ENCODE measurements at regions not wholly inside any gene's neighbourhood (a gene's known extent, or its start where the extent isn't known, plus 50 kb on each side); places are given as distances from the start of the nearest gene placed in this dataset.
"Not testable (repeated sequence)": the region's sequence is repeated elsewhere in the genome, so short reads cannot be mapped to it uniquely, and the experiment has no call there.

DNA sequence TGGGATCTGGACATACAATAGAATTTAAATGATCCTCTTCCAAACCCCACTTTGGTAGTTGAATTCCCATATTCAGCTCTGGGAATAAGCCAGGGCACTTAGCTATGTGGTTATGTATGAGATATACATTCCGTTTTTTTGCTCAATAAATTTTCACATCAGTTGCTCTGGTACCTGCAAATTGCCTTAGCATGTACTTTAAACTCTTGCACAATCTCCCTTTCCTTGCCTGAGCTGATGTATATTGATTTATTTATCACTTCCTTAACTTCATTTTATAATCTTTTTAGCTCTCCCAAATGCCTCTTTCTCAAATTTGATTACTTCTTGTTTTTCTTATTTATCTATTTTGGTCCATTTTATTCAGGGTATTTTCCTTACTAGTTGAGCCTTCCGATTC is 90.1 kb upstream of the AGA start:
- Mint-ChIP-seq H3K4me1 (ENCODE audit: insufficient read depth, unreplicated experiment) (peaks cover 6% of the 10 kb centered on the region), H3K27me3 (ENCODE audit: insufficient read depth, unreplicated experiment) (no peaks in the 10 kb centered on the region), H3K27ac (ENCODE audit: low read depth, unreplicated experiment) (no peak overlapping the region), H3K9me3 (ENCODE audit: unreplicated experiment) (peaks cover 7% of the 10 kb centered on the region), H3K4me3 (ENCODE audit: unreplicated experiment) (no peak overlapping the region), H3K36me3 (ENCODE audit: insufficient read depth, unreplicated experiment) (no peaks in the 10 kb centered on the region)
- ChIA-PET CTCF (interaction anchor here (0.7 to 1.2 kb wide), 2 partner anchors 17 to 476 kb away, joined by 3 read pairs; no protein-coding TSS in a partner anchor), POLR2A (no interaction called here)
- TF ChIP-seq, protein P1, sequence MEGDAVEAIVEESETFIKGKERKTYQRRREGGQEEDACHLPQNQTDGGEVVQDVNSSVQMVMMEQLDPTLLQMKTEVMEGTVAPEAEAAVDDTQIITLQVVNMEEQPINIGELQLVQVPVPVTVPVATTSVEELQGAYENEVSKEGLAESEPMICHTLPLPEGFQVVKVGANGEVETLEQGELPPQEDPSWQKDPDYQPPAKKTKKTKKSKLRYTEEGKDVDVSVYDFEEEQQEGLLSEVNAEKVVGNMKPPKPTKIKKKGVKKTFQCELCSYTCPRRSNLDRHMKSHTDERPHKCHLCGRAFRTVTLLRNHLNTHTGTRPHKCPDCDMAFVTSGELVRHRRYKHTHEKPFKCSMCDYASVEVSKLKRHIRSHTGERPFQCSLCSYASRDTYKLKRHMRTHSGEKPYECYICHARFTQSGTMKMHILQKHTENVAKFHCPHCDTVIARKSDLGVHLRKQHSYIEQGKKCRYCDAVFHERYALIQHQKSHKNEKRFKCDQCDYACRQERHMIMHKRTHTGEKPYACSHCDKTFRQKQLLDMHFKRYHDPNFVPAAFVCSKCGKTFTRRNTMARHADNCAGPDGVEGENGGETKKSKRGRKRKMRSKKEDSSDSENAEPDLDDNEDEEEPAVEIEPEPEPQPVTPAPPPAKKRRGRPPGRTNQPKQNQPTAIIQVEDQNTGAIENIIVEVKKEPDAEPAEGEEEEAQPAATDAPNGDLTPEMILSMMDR (IDR thresholded peaks at IDR 0.05; ENCODE audit: unreplicated experiment): no peak
- no peak for DNase-seq (ENCODE audit: unreplicated experiment)
- BruUV-seq (replicated peaks): no TSS peak
- intact Hi-C loops (cut with micrococcal nuclease): no loop called here

DNA sequence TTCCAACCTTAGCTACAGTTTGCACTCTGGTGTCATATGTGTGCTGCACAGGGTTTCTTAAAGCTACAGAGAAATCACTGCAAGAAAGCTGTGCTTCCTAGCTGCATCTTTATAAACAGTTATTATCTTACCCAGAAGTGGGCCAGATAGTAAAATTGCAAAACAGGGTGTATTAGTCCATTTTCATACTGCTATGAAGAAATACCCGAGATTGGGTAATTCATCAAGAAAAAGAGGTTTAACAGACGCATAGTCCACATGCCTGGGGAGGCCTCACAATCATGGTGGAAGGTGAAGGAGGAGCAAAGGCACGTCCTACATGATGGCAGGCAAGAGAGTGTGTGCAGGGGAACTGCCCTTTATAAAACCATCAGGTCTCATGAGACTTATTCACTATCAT is 92.6 kb upstream of the AGA start:
- POLR2A ChIA-PET; H3K4me1 Mint-ChIP-seq (ENCODE audit: insufficient read depth, unreplicated experiment); intact Hi-C loops (cut with micrococcal nuclease); H3K27me3 Mint-ChIP-seq (ENCODE audit: insufficient read depth, unreplicated experiment); H3K36me3 Mint-ChIP-seq (ENCODE audit: insufficient read depth, unreplicated experiment); BruUV-seq (replicated peaks); H3K4me3 Mint-ChIP-seq (ENCODE audit: unreplicated experiment); H3K27ac Mint-ChIP-seq (ENCODE audit: low read depth, unreplicated experiment); H3K9me3 Mint-ChIP-seq (ENCODE audit: unreplicated experiment): not testable (repeated sequence)
- CTCF ChIA-PET: interaction anchor here (0.5 kb wide), 1 partner anchor 287 kb away, joined by 3 read pairs; no protein-coding TSS in a partner anchor
- DNase-seq (ENCODE audit: unreplicated experiment): peak; percentile 26

DNA sequence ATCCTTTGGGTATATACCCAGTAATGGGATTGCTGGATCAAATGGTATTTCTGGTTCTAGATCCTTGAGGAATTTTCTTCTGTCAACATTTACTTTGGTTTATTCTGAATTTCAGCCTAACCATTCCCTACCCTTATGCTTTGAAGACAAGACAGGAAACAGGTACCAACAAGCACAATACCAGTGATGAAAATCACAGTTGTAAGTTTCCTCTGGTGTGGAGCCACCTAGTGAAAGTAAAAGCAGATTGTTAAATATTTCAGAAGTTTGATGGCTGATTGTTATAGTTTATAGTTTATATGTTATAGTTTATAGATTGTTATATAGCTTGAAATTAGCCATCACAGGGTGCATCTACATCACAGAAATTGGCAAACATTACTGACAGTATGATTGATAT is 104.5 kb upstream of the AGA start:
- H3K27me3 Mint-ChIP-seq (ENCODE audit: insufficient read depth, unreplicated experiment): no peaks in the 10 kb centered on the region
- no peak overlapping the region for H3K27ac Mint-ChIP-seq (ENCODE audit: low read depth, unreplicated experiment)
- H3K4me1 Mint-ChIP-seq (ENCODE audit: insufficient read depth, unreplicated experiment): no peaks in the 10 kb centered on the region
- H3K36me3 Mint-ChIP-seq (ENCODE audit: insufficient read depth, unreplicated experiment): no peaks in the 10 kb centered on the region
- BruUV-seq (replicated peaks): no TSS peak
- POLR2A ChIA-PET: no interaction called here
- intact Hi-C loops (cut with micrococcal nuclease): no loop called here
- TF ChIP-seq, protein P1 (IDR thresholded peaks at IDR 0.05; ENCODE audit: unreplicated experiment): no peak
- DNase-seq (ENCODE audit: unreplicated experiment): no peak
- H3K9me3 Mint-ChIP-seq (ENCODE audit: unreplicated experiment): no peaks in the 10 kb centered on the region
- H3K4me3 Mint-ChIP-seq (ENCODE audit: unreplicated experiment): no peak overlapping the region
- CTCF ChIA-PET: interaction anchor here (0.7 kb wide), 1 partner anchor 1006 kb away, joined by 3 read pairs; no protein-coding TSS in a partner anchor

DNA sequence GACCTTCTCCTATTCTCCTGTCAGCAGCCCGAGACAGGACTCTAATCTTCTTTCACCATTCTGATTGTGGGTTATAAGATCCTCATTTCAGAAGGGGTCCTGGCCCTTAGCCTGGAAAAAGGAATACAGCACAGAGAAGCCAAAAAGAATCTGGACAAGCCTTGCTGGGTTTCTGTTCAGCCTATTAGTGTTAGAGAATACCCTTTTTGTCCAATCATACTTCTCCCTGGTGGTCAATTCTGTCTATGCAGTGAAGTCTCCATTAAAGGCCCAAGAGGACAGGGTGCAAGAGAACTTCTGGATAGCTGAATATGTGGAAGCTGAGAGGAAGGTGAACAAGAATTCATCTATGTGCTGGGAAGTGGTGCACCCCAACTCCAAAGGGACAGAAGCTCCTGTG is 105.7 kb upstream of the AGA start:
- ChIA-PET POLR2A (no interaction called here), CTCF (interaction anchor here (0.6 kb wide), 1 partner anchor 509 kb away, joined by 4 read pairs; no protein-coding TSS in a partner anchor)
- no peak for DNase-seq (ENCODE audit: unreplicated experiment)
- TF ChIP-seq, protein P1 (IDR thresholded peaks at IDR 0.05; ENCODE audit: unreplicated experiment): no peak
- H3K9me3 Mint-ChIP-seq (ENCODE audit: unreplicated experiment): no peaks in the 10 kb centered on the region
- H3K4me1 Mint-ChIP-seq (ENCODE audit: insufficient read depth, unreplicated experiment): no peaks in the 10 kb centered on the region
- intact Hi-C loops (cut with micrococcal nuclease): no loop called here
- no peaks in the 10 kb centered on the region for H3K27me3 Mint-ChIP-seq (ENCODE audit: insufficient read depth, unreplicated experiment)
- no peaks in the 10 kb centered on the region for H3K36me3 Mint-ChIP-seq (ENCODE audit: insufficient read depth, unreplicated experiment)
- no peak overlapping the region for H3K4me3 Mint-ChIP-seq (ENCODE audit: unreplicated experiment)
- BruUV-seq (replicated peaks): no TSS peak
- no peak overlapping the region for H3K27ac Mint-ChIP-seq (ENCODE audit: low read depth, unreplicated experiment)
